ENCODE measurements at regions not wholly inside any gene's neighbourhood (a gene's known extent, or its start where the extent isn't known, plus 50 kb on each side); places are given as distances from the start of the nearest gene placed in this dataset.

DNA sequence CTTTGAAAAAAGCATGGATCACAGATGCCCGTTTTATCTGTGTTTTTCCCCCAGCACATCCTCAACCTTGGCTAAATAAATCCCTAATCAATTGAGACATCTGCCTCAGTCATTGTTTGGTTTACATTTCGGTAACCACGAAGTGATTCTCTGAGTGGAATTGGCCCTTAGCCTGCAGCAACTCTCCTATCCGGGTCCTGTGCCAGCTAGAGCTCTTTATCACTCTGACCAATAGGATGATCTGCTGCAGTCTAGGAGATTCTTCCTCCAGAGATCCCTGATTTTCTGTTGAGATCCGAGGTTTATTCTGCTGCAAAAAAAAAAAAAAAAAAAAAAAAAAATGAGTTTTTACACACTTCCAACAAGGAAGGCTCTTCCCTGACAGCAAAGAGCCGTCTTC is 137.3 kb downstream of the KCNA4 start:
- no peak for TF ChIP-seq ESRRG (CRISPR knock-in tag; IDR thresholded peaks at IDR 0.05)
- no peak for TF ChIP-seq RARB (CRISPR knock-in tag; IDR thresholded peaks at IDR 0.05)
- TF ChIP-seq, protein P1, sequence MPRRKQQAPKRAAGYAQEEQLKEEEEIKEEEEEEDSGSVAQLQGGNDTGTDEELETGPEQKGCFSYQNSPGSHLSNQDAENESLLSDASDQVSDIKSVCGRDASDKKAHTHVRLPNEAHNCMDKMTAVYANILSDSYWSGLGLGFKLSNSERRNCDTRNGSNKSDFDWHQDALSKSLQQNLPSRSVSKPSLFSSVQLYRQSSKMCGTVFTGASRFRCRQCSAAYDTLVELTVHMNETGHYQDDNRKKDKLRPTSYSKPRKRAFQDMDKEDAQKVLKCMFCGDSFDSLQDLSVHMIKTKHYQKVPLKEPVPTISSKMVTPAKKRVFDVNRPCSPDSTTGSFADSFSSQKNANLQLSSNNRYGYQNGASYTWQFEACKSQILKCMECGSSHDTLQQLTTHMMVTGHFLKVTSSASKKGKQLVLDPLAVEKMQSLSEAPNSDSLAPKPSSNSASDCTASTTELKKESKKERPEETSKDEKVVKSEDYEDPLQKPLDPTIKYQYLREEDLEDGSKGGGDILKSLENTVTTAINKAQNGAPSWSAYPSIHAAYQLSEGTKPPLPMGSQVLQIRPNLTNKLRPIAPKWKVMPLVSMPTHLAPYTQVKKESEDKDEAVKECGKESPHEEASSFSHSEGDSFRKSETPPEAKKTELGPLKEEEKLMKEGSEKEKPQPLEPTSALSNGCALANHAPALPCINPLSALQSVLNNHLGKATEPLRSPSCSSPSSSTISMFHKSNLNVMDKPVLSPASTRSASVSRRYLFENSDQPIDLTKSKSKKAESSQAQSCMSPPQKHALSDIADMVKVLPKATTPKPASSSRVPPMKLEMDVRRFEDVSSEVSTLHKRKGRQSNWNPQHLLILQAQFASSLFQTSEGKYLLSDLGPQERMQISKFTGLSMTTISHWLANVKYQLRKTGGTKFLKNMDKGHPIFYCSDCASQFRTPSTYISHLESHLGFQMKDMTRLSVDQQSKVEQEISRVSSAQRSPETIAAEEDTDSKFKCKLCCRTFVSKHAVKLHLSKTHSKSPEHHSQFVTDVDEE (CRISPR knock-in tag; IDR thresholded peaks at IDR 0.05), result no peak
- TF ChIP-seq, protein P2, sequence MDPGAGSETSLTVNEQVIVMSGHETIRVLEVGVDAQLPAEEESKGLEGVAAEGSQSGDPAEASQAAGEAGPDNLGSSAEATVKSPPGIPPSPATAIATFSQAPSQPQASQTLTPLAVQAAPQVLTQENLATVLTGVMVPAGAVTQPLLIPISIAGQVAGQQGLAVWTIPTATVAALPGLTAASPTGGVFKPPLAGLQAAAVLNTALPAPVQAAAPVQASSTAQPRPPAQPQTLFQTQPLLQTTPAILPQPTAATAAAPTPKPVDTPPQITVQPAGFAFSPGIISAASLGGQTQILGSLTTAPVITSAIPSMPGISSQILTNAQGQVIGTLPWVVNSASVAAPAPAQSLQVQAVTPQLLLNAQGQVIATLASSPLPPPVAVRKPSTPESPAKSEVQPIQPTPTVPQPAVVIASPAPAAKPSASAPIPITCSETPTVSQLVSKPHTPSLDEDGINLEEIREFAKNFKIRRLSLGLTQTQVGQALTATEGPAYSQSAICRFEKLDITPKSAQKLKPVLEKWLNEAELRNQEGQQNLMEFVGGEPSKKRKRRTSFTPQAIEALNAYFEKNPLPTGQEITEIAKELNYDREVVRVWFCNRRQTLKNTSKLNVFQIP (CRISPR knock-in tag; IDR thresholded peaks at IDR 0.05; ENCODE audit: borderline replicate concordance, low read depth), result no peak
- TF ChIP-seq, protein P3, sequence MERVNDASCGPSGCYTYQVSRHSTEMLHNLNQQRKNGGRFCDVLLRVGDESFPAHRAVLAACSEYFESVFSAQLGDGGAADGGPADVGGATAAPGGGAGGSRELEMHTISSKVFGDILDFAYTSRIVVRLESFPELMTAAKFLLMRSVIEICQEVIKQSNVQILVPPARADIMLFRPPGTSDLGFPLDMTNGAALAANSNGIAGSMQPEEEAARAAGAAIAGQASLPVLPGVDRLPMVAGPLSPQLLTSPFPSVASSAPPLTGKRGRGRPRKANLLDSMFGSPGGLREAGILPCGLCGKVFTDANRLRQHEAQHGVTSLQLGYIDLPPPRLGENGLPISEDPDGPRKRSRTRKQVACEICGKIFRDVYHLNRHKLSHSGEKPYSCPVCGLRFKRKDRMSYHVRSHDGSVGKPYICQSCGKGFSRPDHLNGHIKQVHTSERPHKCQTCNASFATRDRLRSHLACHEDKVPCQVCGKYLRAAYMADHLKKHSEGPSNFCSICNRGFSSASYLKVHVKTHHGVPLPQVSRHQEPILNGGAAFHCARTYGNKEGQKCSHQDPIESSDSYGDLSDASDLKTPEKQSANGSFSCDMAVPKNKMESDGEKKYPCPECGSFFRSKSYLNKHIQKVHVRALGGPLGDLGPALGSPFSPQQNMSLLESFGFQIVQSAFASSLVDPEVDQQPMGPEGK (CRISPR knock-in tag; IDR thresholded peaks at IDR 0.05; ENCODE audit: borderline replicate concordance), result no peak
- TF ChIP-seq PPARA (CRISPR knock-in tag; IDR thresholded peaks at IDR 0.05; ENCODE audit: borderline replicate concordance), result no peak
- TF ChIP-seq TOX (CRISPR knock-in tag; IDR thresholded peaks at IDR 0.05; ENCODE audit: borderline replicate concordance), result no peak
- TF ChIP-seq SNAI2 (CRISPR knock-in tag; IDR thresholded peaks at IDR 0.05), result no peak
- no peak for TF ChIP-seq GLIS3 (CRISPR knock-in tag; IDR thresholded peaks at IDR 0.05)
